C4-2B (cell line): ENCODE measurements at regions not wholly inside any gene's neighbourhood (a gene's known extent, or its start where the extent isn't known, plus 50 kb on each side); places are given as distances from the start of the nearest gene placed in this dataset.

Experiments
- H3K27ac ChIP-seq: fragments of 450-650 bp; 2 replicates; pipeline ENCODE4 v1.5.1; 2017
- CTCF ChIP-seq: fragments of 450-650 bp; conservative IDR thresholded peaks from 2 replicates; pipeline ENCODE4 v1.5.1; 2017; ENCODE audit warnings: mild to moderate bottlenecking
- ZFX ChIP-seq: fragments of 450-650 bp; IDR thresholded peaks from 2 replicates; pipeline ENCODE4 v1.6.1; 2017

GRCh38 chr4:20046179-20046578 lies 205.5 kb upstream of the SLIT2 start:
- TF ChIP-seq ZFX (no peak), CTCF (no peak)
- H3K27ac ChIP-seq: no peak overlapping the region

GRCh38 chr4:20044966-20045365 lies 206.7 kb upstream of the SLIT2 start:
- H3K27ac ChIP-seq: no peak overlapping the region
- TF ChIP-seq ZFX (no peak), CTCF (no peak)

- TF ChIP-seq CTCF (no peak), ZFX (no peak)
- no peak overlapping the region for H3K27ac ChIP-seq
Measured at GRCh38 chr4:20044502-20044911, 207.2 kb upstream of the SLIT2 start.

GRCh38 chr4:20043991-20044390 lies 207.7 kb upstream of the SLIT2 start:
- no peak for TF ChIP-seq ZFX
- no peak for TF ChIP-seq CTCF

GRCh38 chr4:20042769-20043168 lies 208.9 kb upstream of the SLIT2 start:
- TF ChIP-seq ZFX: no peak
- TF ChIP-seq CTCF: no peak
- no peak overlapping the region for H3K27ac ChIP-seq

More at GRCh38 chr4:20043991-20044390, 207.7 kb upstream of the SLIT2 start:
- H3K27ac ChIP-seq: no peak overlapping the region

- no peak for TF ChIP-seq ZFX
- no peak for TF ChIP-seq CTCF
Measured at GRCh38 chr4:20041839-20042407, 209.8 kb upstream of the SLIT2 start.

GRCh38 chr4:20037745-20038144 lies 214.0 kb upstream of the SLIT2 start:
- TF ChIP-seq ZFX (no peak), CTCF (no peak)
- H3K27ac ChIP-seq: no peak overlapping the region

More at GRCh38 chr4:20041839-20042407, 209.8 kb upstream of the SLIT2 start:
- no peak overlapping the region for H3K27ac ChIP-seq
